Epithelial cell of proximal tubule (primary cell): ENCODE measurements at regions not wholly inside any gene's neighbourhood (a gene's known extent, or its start where the extent isn't known, plus 50 kb on each side); places are given as distances from the start of the nearest gene placed in this dataset.

Experiments
- DNase-seq: peaks from one replicate; pipeline ENCODE4 v3.0.0-alpha.2; 2011; ENCODE audit warnings: low read depth
- H3K4me3 ChIP-seq: 2 replicates; pipeline ENCODE4 v1.5.1; 2011; ENCODE audit warnings: low read depth, mild to moderate bottlenecking, low read length
- TF ChIP-seq, protein P1 (sequence below): conservative IDR thresholded peaks from 2 replicates; pipeline ENCODE4 v1.5.1; 2012; ENCODE audit warnings: low read depth, mild to moderate bottlenecking, low read length

DNA sequence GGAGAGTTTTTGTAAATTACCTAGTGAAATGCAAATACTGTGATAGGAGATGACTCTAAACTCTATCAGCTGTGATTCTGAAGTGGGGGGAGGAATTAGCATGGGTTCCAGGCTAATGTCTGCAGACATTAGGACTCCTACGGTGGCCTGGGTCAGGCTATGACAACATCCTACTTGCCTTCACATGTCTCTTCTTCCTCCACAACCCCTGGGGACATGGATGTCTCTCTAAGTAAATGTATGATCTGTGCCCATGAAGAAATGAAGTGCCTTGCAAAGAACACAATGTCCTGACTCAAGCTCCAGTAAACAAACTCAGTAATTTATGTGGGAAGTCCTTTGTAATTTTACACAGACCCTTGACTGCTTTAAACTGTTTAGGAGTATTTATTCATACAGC, 165.8 kb upstream of the EEF1E1 start:
- TF ChIP-seq, protein P1, sequence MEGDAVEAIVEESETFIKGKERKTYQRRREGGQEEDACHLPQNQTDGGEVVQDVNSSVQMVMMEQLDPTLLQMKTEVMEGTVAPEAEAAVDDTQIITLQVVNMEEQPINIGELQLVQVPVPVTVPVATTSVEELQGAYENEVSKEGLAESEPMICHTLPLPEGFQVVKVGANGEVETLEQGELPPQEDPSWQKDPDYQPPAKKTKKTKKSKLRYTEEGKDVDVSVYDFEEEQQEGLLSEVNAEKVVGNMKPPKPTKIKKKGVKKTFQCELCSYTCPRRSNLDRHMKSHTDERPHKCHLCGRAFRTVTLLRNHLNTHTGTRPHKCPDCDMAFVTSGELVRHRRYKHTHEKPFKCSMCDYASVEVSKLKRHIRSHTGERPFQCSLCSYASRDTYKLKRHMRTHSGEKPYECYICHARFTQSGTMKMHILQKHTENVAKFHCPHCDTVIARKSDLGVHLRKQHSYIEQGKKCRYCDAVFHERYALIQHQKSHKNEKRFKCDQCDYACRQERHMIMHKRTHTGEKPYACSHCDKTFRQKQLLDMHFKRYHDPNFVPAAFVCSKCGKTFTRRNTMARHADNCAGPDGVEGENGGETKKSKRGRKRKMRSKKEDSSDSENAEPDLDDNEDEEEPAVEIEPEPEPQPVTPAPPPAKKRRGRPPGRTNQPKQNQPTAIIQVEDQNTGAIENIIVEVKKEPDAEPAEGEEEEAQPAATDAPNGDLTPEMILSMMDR: no peak
- no peak overlapping the region for H3K4me3 ChIP-seq
- DNase-seq: no peak

DNA sequence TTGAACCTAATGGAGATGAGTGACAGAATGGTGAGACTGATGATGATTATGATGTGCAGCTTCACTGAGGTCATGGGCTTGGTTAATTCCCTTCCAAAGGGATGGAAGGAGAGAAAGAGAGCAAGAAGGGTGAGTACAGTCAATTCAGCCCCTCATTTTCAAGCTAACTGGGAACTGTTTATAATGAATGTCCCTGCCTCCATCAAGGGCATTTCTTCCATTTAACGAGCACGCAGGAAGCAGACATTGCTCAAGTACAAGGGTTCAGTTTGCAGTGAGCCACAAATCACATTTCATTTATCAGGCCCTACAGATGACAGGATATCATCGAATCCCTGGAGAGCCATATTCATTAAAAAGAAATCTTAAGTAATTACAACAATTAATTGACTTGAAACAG, 158.3 kb upstream of the EEF1E1 start:
- TF ChIP-seq, protein P1: no peak
- no peak overlapping the region for H3K4me3 ChIP-seq
- no peak for DNase-seq

DNA sequence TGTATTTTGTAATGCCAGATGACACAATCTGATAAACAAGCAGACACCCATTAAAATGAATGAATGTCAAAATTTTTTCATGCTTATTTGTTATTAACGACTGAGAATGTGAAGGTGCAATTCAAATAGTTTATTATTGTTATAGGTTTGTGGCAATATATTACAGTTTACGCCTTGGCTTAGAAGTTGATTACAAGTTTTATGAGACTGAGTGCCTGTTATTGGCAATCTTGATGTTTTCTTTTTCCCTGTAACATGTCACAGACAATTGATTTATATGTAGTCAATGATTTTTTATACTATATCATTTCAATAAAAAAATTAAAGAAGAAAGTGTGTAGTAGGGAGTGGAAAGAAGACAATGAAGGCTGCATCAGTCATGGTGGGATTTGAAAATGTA, 144.1 kb upstream of the EEF1E1 start:
- TF ChIP-seq, protein P1: no peak
- DNase-seq: no peak
- no peak overlapping the region for H3K4me3 ChIP-seq

DNA sequence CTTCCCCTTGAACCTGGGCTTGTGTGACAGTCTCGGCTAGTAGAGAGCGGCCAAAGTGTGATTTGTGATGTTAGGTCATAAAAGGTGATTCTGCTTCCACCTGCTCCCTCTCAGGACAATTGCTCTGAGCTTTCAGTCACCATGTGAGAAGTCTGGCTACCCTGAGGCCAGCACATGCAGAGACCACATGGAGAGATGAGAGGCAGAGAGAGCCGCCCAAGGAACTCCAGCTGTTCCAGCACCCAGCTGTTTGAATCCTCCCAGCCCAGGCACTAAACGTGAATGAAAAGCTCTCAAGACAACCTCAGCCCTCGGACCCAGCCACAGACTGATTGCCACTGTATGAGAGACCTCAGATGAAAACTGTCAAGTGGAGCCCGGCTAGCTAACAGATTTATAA, 143.4 kb upstream of the EEF1E1 start:
- TF ChIP-seq, protein P1: no peak
- DNase-seq: no peak
- no peak overlapping the region for H3K4me3 ChIP-seq

DNA sequence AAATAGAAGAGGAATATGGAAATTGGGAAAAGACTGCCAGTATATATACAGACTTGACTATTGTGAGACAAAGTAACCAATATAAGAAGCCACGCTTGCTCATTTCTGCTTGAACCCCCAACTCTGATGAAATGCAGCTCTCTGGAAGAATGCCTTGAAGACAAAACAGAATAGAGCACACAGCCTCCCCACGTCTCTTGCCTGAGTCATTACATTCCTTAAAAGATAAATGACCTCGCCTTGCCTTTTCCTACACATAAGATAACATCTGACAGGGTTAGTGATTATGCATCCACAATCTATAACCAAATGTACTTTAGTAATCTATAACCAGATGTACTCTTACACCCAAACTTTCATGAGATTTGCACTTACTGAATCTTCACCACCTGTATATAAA, 141.1 kb upstream of the EEF1E1 start:
- TF ChIP-seq, protein P1: no peak
- no peak overlapping the region for H3K4me3 ChIP-seq
- DNase-seq: no peak

DNA sequence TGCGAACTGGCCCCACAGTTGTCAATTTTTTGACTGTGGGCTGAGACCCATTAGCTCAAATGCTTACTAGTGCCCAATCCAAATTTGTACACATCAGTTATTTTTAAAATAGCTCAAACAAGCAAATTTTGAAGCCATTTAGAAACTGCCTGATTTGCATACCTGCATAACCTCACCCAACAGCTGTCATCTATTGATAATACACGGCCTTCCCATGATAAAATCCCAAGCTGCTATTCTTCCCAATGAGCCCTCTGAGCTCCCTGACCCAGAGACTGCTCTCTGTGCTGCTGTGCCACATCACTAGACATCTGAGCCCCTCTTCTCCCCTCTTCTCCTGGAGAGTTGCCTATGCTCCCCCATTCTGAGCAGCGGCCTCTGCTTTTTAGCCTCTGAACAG, 140.5 kb upstream of the EEF1E1 start:
- DNase-seq: no peak
- TF ChIP-seq, protein P1: no peak

DNA sequence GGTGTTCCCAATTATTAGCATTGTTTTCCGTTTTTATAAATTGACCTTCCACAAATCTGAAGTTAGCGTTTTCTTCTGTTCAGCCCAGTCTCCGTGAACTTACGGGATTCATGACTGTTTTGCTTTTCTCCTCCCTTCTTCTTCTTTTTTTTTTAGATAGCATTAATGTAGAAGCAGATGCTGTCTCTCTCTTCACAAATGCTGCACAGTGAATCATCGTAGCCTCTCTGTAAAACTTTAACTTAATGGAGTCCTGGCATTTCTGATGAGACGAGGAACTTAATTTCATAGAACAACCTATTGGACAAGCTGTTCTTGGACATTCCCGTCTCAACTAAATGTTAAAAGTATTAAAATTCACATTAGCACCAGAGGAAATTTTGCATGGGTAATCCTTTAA, 138.0 kb upstream of the EEF1E1 start:
- TF ChIP-seq, protein P1: no peak
- peak overlapping the region; percentile 15 for H3K4me3 ChIP-seq
- DNase-seq: no peak

More for the DNA sequence above, 140.5 kb upstream of the EEF1E1 start:
- no peak overlapping the region for H3K4me3 ChIP-seq
